GM03348 (cell line): ENCODE measurements at regions not wholly inside any gene's neighbourhood (a gene's known extent, or its start where the extent isn't known, plus 50 kb on each side); places are given as distances from the start of the nearest gene placed in this dataset.

Experiments used
- DNase-seq: peaks from one replicate; pipeline ENCODE4 v3.0.0; 2012; ENCODE audit warnings: low spot score

DNA sequence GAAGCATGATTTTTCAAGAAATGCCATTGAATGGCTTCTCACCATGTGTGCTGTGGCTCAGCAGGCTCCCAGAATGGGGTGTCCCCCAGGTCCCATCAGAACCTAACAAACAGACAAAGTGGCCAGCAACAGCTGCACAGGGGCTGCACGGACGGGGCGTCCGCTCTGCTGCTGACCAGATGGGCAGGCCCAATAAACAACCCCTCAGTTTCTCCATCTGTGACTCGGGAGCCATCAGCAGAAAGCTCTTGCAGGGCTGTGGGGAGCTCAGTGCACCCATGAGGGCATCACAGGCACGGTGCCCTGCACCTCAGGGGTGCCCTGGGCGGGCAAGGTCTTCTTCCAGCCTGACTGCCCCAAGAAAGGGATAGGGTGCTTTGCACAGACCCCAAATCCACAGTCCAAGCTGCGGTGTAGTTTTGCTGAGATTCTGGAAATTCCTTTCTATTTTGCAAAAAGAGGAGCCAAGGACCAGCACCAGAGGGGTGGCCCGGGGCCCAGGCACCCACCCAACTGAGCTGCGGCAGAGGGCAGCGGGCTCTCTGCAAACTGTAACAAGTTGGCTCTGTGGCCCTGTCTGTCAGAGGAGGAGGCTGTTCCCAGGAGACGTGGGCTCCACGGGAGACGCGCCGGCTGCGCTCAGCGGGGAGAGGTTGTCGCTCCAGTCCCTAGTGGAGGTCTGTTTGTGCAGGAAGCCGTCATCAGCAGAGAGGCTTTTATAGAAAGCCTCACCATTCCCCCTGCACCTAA, 138.7 kb upstream of the PPP1R26 start:
- no peak for DNase-seq

DNA sequence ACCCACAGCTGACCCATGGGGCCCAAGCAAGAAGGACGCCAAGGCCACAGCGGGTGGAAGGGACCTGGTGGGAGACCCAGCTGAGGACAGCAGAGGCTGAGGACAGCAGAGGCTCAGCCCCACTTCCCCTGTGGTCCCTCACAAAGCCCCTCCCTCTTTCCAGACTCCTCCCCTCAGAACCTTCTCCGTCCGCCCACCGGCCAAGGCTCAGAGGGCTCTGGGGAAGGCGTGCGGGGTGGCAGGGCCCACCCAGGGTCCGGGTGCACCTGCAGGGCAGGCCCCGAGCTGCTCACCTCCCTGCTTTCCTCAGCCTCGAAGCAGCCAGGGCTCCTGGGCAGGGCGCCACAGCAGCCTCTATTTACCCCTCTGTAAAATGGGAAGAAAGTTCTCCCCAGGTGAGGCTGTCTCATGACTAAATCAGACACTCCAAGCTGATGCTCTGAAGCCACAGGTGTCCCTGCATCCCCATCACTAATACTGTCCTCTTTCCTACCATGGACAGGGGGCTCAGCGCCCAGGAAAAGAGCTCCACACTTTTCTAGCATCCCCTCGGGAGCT, 137.9 kb upstream of the PPP1R26 start:
- DNase-seq = no peak

GRCh38 chr9:135342206-135343130, 137.1 kb upstream of the PPP1R26 start:
- DNase-seq = no peak

- DNase-seq = no peak
These were observed 136.4 kb upstream of the PPP1R26 start for GRCh38 chr9:135343136-135343535.

DNA sequence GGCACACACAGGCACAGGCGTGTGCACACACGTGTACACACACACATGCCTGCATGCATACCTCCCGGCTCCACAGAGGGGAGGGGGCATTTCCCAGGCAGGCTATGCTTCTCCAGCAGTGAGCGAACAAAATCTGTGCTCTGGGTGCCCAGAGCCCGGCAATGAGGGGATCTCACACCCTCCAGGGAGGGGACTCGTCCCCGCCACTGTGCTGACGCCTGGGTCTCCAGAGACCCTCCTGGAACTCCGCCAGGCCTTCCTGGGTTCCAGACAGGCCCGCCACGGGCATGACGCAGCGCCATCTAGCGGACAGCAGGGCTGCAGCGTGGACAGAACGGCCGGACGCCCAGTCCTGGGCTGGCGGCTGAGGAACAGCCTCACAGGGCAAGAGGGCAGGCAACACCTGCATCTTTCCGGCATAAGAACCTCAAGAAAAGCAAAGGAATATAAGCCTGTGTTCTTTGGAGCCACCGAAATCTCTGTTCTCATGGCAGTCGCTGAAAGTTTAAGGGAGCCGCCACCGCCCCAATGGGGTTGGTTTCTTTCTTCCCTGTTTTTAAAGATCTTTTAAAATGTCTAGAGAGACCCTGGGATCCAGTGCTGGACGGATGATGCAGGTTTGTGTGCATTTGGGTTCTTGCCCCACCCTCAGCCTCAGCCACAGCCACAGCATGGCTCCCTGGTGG, 135.6 kb upstream of the PPP1R26 start:
- peak; percentile 88 for DNase-seq

DNA sequence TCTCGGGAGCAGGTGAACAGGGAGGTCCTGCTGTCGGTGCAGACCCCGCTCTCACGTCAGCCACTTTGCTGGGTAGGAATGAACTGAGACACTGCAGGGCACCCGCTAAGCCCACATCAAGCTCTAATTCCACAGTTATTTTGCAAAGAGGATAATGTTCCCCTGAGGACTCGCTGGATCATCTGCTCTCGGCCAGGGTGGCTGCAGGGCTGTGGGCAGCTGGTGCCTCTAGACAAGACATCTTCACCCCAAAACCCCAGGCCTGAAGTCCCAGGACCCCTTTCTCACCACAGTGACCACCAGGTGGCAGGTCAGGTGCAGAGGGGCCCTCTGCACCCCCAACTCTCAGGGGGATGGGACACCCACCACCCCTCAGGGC, 135.1 kb upstream of the PPP1R26 start:
- DNase-seq = no peak

- no peak for DNase-seq
These were observed 134.6 kb upstream of the PPP1R26 start for GRCh38 chr9:135344915-135345500.

GRCh38 chr9:135345775-135346433, 133.7 kb upstream of the PPP1R26 start:
- no peak for DNase-seq

DNA sequence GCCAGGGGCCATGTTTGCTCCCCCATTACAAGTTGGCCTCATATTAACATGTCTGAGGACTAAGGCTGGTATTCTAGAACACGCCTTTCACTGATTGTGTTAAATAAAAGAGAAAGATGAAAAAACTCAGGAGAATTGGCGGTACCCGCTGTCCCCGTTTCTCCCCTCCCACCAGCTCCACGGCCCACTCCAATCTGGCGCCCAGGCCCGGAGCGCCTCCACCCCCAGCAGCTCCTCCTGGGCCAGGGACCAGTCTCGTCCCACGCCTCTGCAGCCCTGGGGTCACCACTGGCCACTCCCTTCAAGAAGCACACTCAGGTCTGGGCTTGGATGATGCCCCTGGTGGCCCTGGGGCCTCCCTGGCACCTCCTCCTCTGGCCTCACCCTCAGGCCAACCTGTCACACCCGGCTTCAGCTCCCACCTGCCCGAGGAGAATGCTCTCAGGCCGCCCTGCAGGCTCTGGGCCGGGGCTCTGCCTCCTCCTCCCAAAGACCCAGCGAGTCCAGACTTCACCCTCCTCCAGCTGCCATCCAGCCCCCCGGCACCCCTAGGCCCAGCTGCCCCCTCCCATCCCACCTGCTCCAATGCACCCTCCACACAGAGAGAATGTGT, 133.0 kb upstream of the PPP1R26 start:
- DNase-seq = no peak

GRCh38 chr9:135347461-135347860, 132.1 kb upstream of the PPP1R26 start:
- no peak for DNase-seq

- DNase-seq = no peak
These were observed 131.3 kb upstream of the PPP1R26 start for GRCh38 chr9:135348076-135348787.

- no peak for DNase-seq
These were observed 130.8 kb upstream of the PPP1R26 start for GRCh38 chr9:135348788-135349150.

DNA sequence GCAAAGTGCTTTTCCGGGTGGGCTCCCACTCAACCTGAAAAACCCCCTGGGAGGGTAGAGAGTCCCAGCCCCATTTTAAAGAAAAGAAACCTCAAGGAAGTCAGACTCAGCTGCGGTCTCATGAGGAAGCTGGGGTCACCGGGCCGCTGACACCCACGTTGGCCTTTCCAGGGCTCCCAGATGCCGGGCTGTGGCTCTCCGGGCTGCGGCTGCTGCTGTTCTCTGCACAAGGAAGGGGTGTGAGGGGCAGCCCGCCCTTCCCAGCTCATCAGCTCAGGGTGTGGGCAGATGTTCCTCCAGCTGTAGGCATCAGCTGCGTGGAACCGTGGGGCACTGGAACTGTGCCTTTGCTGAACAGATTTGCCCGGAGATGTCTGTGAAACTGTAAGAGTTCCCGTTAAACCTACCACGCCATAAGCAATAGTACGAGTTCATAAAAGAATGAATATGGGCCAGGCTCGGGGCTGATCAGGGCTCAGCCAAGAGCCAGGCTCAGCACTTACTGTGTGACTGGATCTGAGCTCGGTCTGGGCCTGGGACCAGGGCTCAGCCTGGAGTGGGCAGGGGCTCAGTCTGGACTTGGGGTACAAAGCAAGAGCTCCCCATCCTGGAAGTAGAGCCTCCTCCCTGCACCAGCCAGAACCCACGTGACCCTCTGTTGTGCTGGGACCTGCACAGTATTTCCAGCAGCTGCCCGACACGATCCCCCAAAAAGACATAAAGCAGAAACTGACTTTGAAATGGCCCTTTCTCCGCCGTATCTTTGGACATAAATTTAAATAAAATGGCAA, 130.2 kb upstream of the PPP1R26 start:
- DNase-seq = no peak

- DNase-seq = no peak
These were observed 129.6 kb upstream of the PPP1R26 start for GRCh38 chr9:135350003-135350315.

- DNase-seq = no peak
These were observed 125.6 kb upstream of the PPP1R26 start for GRCh38 chr9:135353935-135354334.

- no peak for DNase-seq
These were observed 124.0 kb upstream of the PPP1R26 start for GRCh38 chr9:135355521-135356011.

GRCh38 chr9:135356021-135356420, 123.6 kb upstream of the PPP1R26 start:
- no peak for DNase-seq

- DNase-seq = no peak
These were observed 122.8 kb upstream of the PPP1R26 start for GRCh38 chr9:135356796-135357195.

GRCh38 chr9:135357863-135358551, 121.6 kb upstream of the PPP1R26 start:
- no peak for DNase-seq
